SK-N-SH (cell line): ENCODE measurements at regions not wholly inside any gene's neighbourhood (a gene's known extent, or its start where the extent isn't known, plus 50 kb on each side); places are given as distances from the start of the nearest gene placed in this dataset.

Experiments
- CTCF ChIA-PET: fragments of 300-600, 350-600 bp; formaldehyde crosslinking; extraction: SDS; loops from one replicate; lab custom pipeline; 2021; lab: Yijun Ruan, JAX
- POLR2A ChIA-PET: fragments of 350-600 bp; sonication (Branson Sonifier 250); formaldehyde crosslinking; extraction: SDS; loops from one replicate; lab custom pipeline; 2020; ENCODE audit warnings: antibody characterized with exemption, inconsistent platforms; lab: Yijun Ruan, JAX
- DNase-seq: peaks from one replicate; pipeline ENCODE4 v3.0.0; 2012
- H2AFZ ChIP-seq: fragments of 200-600 bp; sonication (generic); 2 replicates; pipeline ENCODE4 v1.8.1; 2016; ENCODE audit warnings: antibody characterized with exemption, mild to moderate bottlenecking, low read depth
- H3F3A ChIP-seq: fragments of 200-600 bp; sonication (generic); replicated peaks from 2 replicates; pipeline ENCODE3; 2016; ENCODE audit warnings: antibody characterized with exemption, mild to moderate bottlenecking; ENCODE audit not compliant: insufficient read depth
- H3K27ac ChIP-seq, 2 experiments: fragments of 200-500 bp in 1 of 2; fragments of 200-600 bp in 1 of 2; sonication (Bioruptor generic) in 1 of 2; sonication (generic), shearing (Covaris generic) in 1 of 2; 2 replicates each; pipeline versions ENCODE4 v1.5.1 to v1.6.1; 2014 to 2016; ENCODE audit warnings: low read depth in 2 of 2, inconsistent platforms in 1 of 2, low read length in 1 of 2, mild to moderate bottlenecking in 1 of 2, mixed read lengths in 1 of 2
- H3K27me3 ChIP-seq: fragments of 200-600 bp; sonication (generic), shearing (Covaris generic); 2 replicates; pipeline ENCODE4 v1.6.1; 2016; ENCODE audit warnings: mixed run types; ENCODE audit not compliant: insufficient read depth
- H3K36me3 ChIP-seq, 2 experiments: fragments of 200-500 bp in 1 of 2; fragments of 200-600 bp in 1 of 2; sonication (Bioruptor generic) in 1 of 2; sonication (generic) in 1 of 2; replicated peaks in 1 of 2; 2 replicates each; pipeline versions ENCODE3 to v1.5.1; 2014 to 2016; ENCODE audit warnings: low read length in 1 of 2, mild to moderate bottlenecking in 1 of 2; ENCODE audit not compliant: insufficient read depth in 2 of 2, control insufficient read depth in 1 of 2
- H3K4me1 ChIP-seq, 2 experiments: fragments of 200-500 bp in 1 of 2; fragments of 200-600 bp in 1 of 2; sonication (Bioruptor generic) in 1 of 2; sonication (generic), shearing (Covaris generic) in 1 of 2; 2 replicates each; pipeline versions ENCODE4 v1.5.1 to v1.6.1; 2014 to 2016; ENCODE audit warnings: low read depth in 1 of 2, low read length in 1 of 2, mixed run types in 1 of 2; ENCODE audit not compliant: insufficient read depth in 2 of 2, control insufficient read depth in 1 of 2
- H3K4me2 ChIP-seq: fragments of 200-600 bp; sonication (generic), shearing (Covaris generic); 2 replicates; pipeline ENCODE4 v1.6.1; 2017; ENCODE audit warnings: mixed run types
- H3K4me3 ChIP-seq, 2 experiments: fragments of 200-500 bp in 1 of 2; fragments of 200-600 bp in 1 of 2; sonication (Bioruptor generic) in 1 of 2; sonication (generic), shearing (Covaris generic) in 1 of 2; 2 replicates each; pipeline versions ENCODE4 v1.5.1 to v1.8.1; 2014 to 2016; ENCODE audit warnings: low read depth in 2 of 2, inconsistent platforms in 1 of 2, low read length in 1 of 2, mild to moderate bottlenecking in 1 of 2, mixed read lengths in 1 of 2, moderate library complexity in 1 of 2
- H3K79me2 ChIP-seq: fragments of 200-600 bp; sonication (generic); 2 replicates; pipeline ENCODE4 v1.8.1; 2017; ENCODE audit warnings: mild to moderate bottlenecking; ENCODE audit not compliant: insufficient read depth
- H3K9ac ChIP-seq: fragments of 200-600 bp; sonication (generic); 2 replicates; pipeline ENCODE4 v1.6.1; 2017; ENCODE audit warnings: mixed run types
- H3K9me2 ChIP-seq: fragments of 200-600 bp; sonication (generic); 2 replicates; pipeline ENCODE4 v1.6.1; 2017; ENCODE audit warnings: mixed run types
- H3K9me3 ChIP-seq: fragments of 200-600 bp; sonication (generic); 2 replicates; pipeline ENCODE4 v1.6.1; 2017; ENCODE audit warnings: mixed run types, mild to moderate bottlenecking, moderate library complexity
- H4K20me1 ChIP-seq: fragments of 200-600 bp; sonication (generic); 2 replicates; pipeline ENCODE4 v1.6.1; 2017; ENCODE audit warnings: mild to moderate bottlenecking, mixed run types; ENCODE audit not compliant: insufficient read depth
- CHD2 ChIP-seq: fragments of 150-350 bp; IDR thresholded peaks from 2 replicates; pipeline ENCODE4 v1.6.1; 2018; ENCODE audit warnings: low read length; ENCODE audit not compliant: partially characterized antibody
- CTCF ChIP-seq: fragments of 200-600 bp; sonication (generic); IDR thresholded peaks from 2 replicates; pipeline ENCODE4 v1.6.1; 2017; ENCODE audit warnings: antibody characterized with exemption, mild to moderate bottlenecking, moderate library complexity
- EP300 ChIP-seq, 2 experiments: IDR thresholded peaks; 2 replicates each; pipeline versions ENCODE4 v1.4.0 to v1.6.1; 2012; ENCODE audit warnings: borderline replicate concordance in 1 of 2, low read depth in 1 of 2, low read length in 1 of 2
- EZH2phosphoT487 ChIP-seq: fragments of 200-600 bp; sonication (generic); IDR thresholded peaks from 2 replicates; pipeline ENCODE4 v1.6.1; 2017; ENCODE audit warnings: low read depth, mixed run types, mild to moderate bottlenecking, antibody characterized with exemption, moderate library complexity, borderline replicate concordance
- FOXJ3 ChIP-seq: sonication (generic); formaldehyde crosslinking; IDR thresholded peaks from 2 replicates; pipeline ENCODE4 v1.5.1; 2020; ENCODE audit warnings: mild to moderate bottlenecking, missing genetic modification reagents
- FOXM1 ChIP-seq: IDR thresholded peaks from 2 replicates; pipeline ENCODE4 v1.4.0; 2012; ENCODE audit warnings: low read depth, mild to moderate bottlenecking
- GABPA ChIP-seq: IDR thresholded peaks from 2 replicates; pipeline ENCODE4 v1.4.0; 2012; ENCODE audit warnings: low read depth, mild to moderate bottlenecking
- IRF3 ChIP-seq: fragments of 150-350 bp; IDR thresholded peaks from 2 replicates; pipeline ENCODE4 v1.6.1; 2016; ENCODE audit warnings: mild to moderate bottlenecking, low read depth, low read length
- JUND ChIP-seq: IDR thresholded peaks from 2 replicates; pipeline ENCODE4 v1.4.0; 2012
- NRF1 ChIP-seq: IDR thresholded peaks from 2 replicates; pipeline ENCODE4 v1.6.1; 2012; ENCODE audit warnings: low read depth, mild to moderate bottlenecking, low read length
- POLR2AphosphoS5 ChIP-seq: IDR thresholded peaks from 2 replicates; pipeline ENCODE4 v1.6.1; 2012; ENCODE audit warnings: low read depth, low read length
- RAD21 ChIP-seq: IDR thresholded peaks from 2 replicates; pipeline ENCODE4 v1.6.1; 2012; ENCODE audit warnings: mild to moderate bottlenecking, low read length
- RCOR1 ChIP-seq: fragments of 150-350 bp; IDR thresholded peaks from 2 replicates; pipeline ENCODE4 v1.6.1; 2017; ENCODE audit warnings: antibody characterized with exemption, low read length
- RFX5 ChIP-seq: IDR thresholded peaks from 2 replicates; pipeline ENCODE4 v1.6.1; 2012; ENCODE audit warnings: mild to moderate bottlenecking, improper control_type of control experiment, low read length
- SIN3A ChIP-seq: IDR thresholded peaks from 2 replicates; pipeline ENCODE4 v1.6.1; 2012; ENCODE audit warnings: low read depth, mild to moderate bottlenecking, low read length, moderate library complexity, borderline replicate concordance
- SMC3 ChIP-seq: IDR thresholded peaks from 2 replicates; pipeline ENCODE4 v1.6.1; 2012; ENCODE audit warnings: low read depth, low read length, improper control_type of control experiment
- TAF1 ChIP-seq: IDR thresholded peaks from 2 replicates; pipeline ENCODE4 v1.6.1; 2012; ENCODE audit warnings: low read depth, mild to moderate bottlenecking, low read length, moderate library complexity, borderline replicate concordance
- USF1 ChIP-seq: IDR thresholded peaks from 2 replicates; pipeline ENCODE4 v1.4.0; 2012; ENCODE audit warnings: low read depth, borderline replicate concordance
- ZBTB33 ChIP-seq: IDR thresholded peaks from 2 replicates; pipeline ENCODE4 v1.4.0; 2012; ENCODE audit warnings: low read depth, borderline replicate concordance
- whole genome bisulfite sequencing: methylation state at CpG from one replicate; pipeline ENCODE4 v1.1.6; 2017; ENCODE audit warnings: low lambda C conversion rate; 5-methylcytosine and 5-hydroxymethylcytosine counted together

DNA sequence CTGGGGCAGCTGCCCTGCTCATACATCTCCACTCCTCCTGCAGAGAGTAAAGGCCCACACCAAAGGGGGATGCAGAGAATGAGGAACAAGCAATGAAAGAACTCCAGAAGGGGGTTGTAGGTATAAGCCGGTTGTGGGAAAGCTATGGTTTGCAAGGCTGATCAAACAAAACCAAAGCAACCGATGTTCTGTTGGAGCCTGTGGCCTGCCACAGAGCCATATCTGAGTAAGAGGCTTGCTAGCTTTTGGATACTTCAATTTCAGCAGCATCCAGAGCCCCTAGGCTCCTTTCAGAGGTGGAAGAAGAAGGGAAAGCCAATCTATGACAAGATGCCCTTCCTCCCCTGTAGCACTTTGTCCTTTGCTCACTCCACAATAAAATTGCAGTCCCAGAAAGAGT lies 163.2 kb downstream of the RRAGC start:
- H4K20me1 ChIP-seq, result no peaks in the 10 kb centered on the region
- 29% methylated on average over 2 of the region's 2 CpGs for WGBS
- H3K79me2 ChIP-seq, result no peaks in the 10 kb centered on the region
- no peaks in the 10 kb centered on the region for H3K36me3 ChIP-seq
- no peak overlapping the region for H3K27ac ChIP-seq
- no peak for DNase-seq
- no peaks in the 10 kb centered on the region for H3K9me3 ChIP-seq
- TF ChIP-seq USF1, result no peak
- no peak for TF ChIP-seq RCOR1
- TF ChIP-seq FOXM1, result no peak
- no peak for TF ChIP-seq CHD2
- no peak for TF ChIP-seq FOXJ3
- TF ChIP-seq RFX5, result no peak
- TF ChIP-seq JUND, result no peak
- TF ChIP-seq EP300 (IDR thresholded peaks at IDR 0.05; ENCODE audit: borderline replicate concordance in 1 of 2, low read depth in 1 of 2, low read length in 1 of 2), result no peak
- TF ChIP-seq POLR2AphosphoS5, result no peak
- TF ChIP-seq GABPA, result no peak
- no peak for TF ChIP-seq ZBTB33
- no peak for TF ChIP-seq NRF1
- no peak for TF ChIP-seq TAF1
- no peak for TF ChIP-seq RAD21
- no peak for TF ChIP-seq IRF3
- TF ChIP-seq EZH2phosphoT487, result no peak
- TF ChIP-seq SIN3A, result no peak
- no peak for TF ChIP-seq SMC3
- no peak for TF ChIP-seq CTCF
- no peaks in the 10 kb centered on the region for H3K9me2 ChIP-seq
- CTCF ChIA-PET, result interaction anchor here (0.9 kb wide), 1 partner anchor 122 kb away, joined by 3 read pairs; no protein-coding TSS in a partner anchor
- POLR2A ChIA-PET, result no interaction called here
- no peak overlapping the region for H3K4me2 ChIP-seq
- no peaks in the 10 kb centered on the region for H3F3A ChIP-seq
- no peaks in the 10 kb centered on the region for H3K4me1 ChIP-seq
- no peak overlapping the region for H3K9ac ChIP-seq
- H3K27me3 ChIP-seq, result no peaks in the 10 kb centered on the region
- H2AFZ ChIP-seq, result no peak overlapping the region
- no peak overlapping the region for H3K4me3 ChIP-seq
